ENCODE measurements at regions not wholly inside any gene's neighbourhood (a gene's known extent, or its start where the extent isn't known, plus 50 kb on each side); places are given as distances from the start of the nearest gene placed in this dataset.
A peak's percentile ranks its signal among the peaks of the same experiment; 100 is the strongest.

DNA sequence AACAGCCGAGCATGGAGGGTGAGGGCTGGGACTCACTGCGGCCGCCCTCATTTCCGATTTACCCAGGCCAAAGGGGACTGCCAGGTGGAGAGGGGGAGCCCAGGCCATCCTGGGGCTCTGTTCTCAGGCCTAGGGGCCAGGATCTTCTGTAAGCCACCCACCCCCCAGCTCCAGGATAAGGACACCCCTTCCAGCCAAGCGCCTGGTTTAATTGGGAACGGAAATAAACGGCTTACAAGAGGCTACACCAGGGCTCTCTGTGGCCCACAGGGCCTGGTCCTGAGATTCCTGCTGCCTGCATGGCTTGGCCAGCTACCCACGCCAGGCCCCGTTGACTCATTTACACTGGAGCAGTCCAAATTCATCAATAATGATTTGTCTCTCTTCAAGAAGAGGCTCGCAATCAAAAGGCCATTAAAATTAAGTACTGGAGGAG lies 68.1 kb upstream of the TOP1 start:
- ATAC-seq: peak in 1 of 2 donors; percentile 34
- Histone ChIP-seq H3K27me3 (ENCODE audit: control insufficient read depth, insufficient read depth) (no peaks in the 10 kb centered on the region), H3K4me1 (ENCODE audit: control insufficient read depth, insufficient read depth, low read length) (no peaks in the 10 kb centered on the region), H3K27ac (ENCODE audit: low read length) (no peak overlapping the region), H3K9me3 (ENCODE audit: control insufficient read depth, low read length) (no peaks in the 10 kb centered on the region), H3K4me3 (ENCODE audit: low read length) (no peak overlapping the region)
- intact Hi-C loops (cut with DNase I): loop anchor here (5.0 to 10.0 kb wide), 4 partner anchors 384 to 1848 kb away; partner anchors contain the start of gene LPIN3 (in 1 of the 4)
- DNase-seq: peak in 1 of 3 donors; percentile 61
- WGBS: 80% methylated on average over 10 of the region's 10 CpGs

- intact Hi-C loops (cut with DNase I): loop anchor here (5.0 to 10.0 kb wide), 4 partner anchors 384 to 1849 kb away; partner anchors contain the start of gene LPIN3 (in 1 of the 4)
- DNase-seq (no peak), ATAC-seq (no peak)
- Histone ChIP-seq H3K4me3 (ENCODE audit: low read length) (no peak overlapping the region), H3K4me1 (ENCODE audit: control insufficient read depth, insufficient read depth, low read length) (no peaks in the 10 kb centered on the region), H3K27me3 (ENCODE audit: control insufficient read depth, insufficient read depth) (no peaks in the 10 kb centered on the region), H3K9me3 (ENCODE audit: control insufficient read depth, low read length) (no peaks in the 10 kb centered on the region), H3K27ac (ENCODE audit: low read length) (no peak overlapping the region)
- WGBS: 86% methylated on average over 2 of the region's 2 CpGs
These were observed 67.4 kb upstream of the TOP1 start for GRCh38 chr20:40961176-40961575.

DNA sequence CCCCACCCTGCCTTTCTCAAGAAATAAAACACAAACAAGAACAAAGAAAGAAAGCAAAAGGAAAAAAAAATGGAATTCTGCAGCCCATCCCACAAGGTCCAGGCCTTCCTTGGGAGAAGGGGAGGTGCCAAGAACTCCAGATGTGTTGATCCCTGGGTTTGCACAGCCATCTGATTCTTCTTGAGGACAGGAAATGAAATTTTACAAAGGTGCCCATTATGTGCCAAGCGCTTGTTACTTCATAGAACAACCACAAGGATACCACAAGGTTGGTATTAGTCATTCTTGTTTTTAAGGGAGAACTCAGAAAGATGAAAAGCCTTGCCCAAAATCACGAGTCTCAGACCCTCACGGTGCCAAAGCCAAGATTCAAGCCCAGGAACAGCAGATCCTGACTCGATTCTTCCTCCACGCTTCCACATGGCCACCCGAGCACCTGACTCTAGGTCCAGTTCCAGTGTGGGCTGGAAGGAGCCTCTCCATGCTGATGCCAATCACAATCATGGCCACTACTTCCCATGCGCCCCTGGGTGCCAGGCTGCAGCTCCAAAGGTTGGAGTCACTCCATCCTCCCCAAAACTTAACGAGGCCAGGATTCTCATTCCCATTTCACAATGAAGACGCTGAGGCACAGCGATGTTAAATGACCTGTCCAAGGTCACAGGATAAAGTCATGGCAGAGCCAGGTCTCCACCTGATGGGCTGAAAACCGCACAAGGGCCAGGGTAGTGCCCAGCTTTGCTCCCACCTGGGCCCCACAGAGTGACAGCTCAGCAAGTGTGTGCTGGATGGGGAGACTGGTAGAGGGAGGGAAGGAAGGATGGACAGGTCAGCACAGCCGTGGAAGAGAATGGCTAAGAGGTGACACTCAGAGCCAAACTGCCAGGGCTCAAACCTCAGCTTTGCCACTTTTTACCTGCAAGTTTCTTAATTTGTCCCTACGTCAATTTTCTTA lies 66.7 kb upstream of the TOP1 start:
- H3K27ac ChIP-seq (ENCODE audit: low read length): no peak overlapping the region
- H3K4me1 ChIP-seq (ENCODE audit: control insufficient read depth, insufficient read depth, low read length): no peaks in the 10 kb centered on the region
- no peaks in the 10 kb centered on the region for H3K9me3 ChIP-seq (ENCODE audit: control insufficient read depth, low read length)
- intact Hi-C loops (cut with DNase I): loop anchor here (5.0 to 10.0 kb wide), 4 partner anchors 383 to 1850 kb away; partner anchors contain the start of gene LPIN3 (in 1 of the 4)
- WGBS: 90% methylated on average over 13 of the region's 13 CpGs
- H3K4me3 ChIP-seq (ENCODE audit: low read length): no peak overlapping the region
- no peak for DNase-seq
- no peak for ATAC-seq
- no peaks in the 10 kb centered on the region for H3K27me3 ChIP-seq (ENCODE audit: control insufficient read depth, insufficient read depth)

DNA sequence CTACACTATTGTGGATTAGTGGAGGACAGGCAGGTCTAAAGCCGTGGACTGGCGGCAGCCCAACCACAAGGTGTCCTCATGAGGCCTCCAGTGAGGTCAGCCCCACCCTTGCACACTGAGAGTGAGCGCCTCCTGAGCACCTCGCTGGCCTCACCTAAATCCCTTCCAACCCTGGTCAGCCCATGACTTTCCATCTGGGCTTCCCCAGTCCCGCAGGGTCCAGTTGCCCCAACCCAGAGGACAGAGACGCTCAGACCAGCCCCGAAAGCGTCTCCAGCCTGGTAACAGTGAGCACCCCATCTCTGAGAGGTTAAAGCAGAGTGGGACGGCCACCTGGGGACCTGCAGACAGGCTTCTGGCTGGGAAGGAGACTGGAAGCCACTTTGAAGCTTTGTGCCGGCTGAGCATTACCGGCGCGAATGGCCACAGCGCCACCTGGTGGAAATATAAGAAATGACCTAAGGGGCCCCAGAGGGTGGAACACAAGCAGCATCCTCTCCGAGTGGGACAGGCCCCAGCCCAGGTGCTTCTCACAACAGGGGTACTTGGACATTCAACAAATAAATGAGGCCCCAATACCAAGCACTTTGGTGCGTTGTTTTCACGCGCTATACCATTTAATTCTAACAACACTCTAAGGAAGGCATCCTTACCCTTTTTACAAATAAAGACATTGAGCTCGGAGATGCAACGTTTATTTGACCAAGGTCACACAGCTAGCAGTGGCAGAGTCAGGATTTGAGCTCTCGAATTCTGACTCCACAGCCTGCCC lies 65.7 kb upstream of the TOP1 start:
- intact Hi-C loops (cut with DNase I): loop anchor here (5.0 to 10.0 kb wide), 4 partner anchors 382 to 1851 kb away; partner anchors contain the start of gene LPIN3 (in 1 of the 4)
- no peak overlapping the region for H3K27ac ChIP-seq (ENCODE audit: low read length)
- ATAC-seq (peak; percentile 75 to 78), DNase-seq (peak; percentile 59 to 80 (median 74))
- H3K4me3 ChIP-seq (ENCODE audit: low read length): no peak overlapping the region
- no peaks in the 10 kb centered on the region for H3K9me3 ChIP-seq (ENCODE audit: control insufficient read depth, low read length)
- WGBS: 28% methylated on average over 21 of the region's 21 CpGs
- no peaks in the 10 kb centered on the region for H3K27me3 ChIP-seq (ENCODE audit: control insufficient read depth, insufficient read depth)
- no peaks in the 10 kb centered on the region for H3K4me1 ChIP-seq (ENCODE audit: control insufficient read depth, insufficient read depth, low read length)

DNA sequence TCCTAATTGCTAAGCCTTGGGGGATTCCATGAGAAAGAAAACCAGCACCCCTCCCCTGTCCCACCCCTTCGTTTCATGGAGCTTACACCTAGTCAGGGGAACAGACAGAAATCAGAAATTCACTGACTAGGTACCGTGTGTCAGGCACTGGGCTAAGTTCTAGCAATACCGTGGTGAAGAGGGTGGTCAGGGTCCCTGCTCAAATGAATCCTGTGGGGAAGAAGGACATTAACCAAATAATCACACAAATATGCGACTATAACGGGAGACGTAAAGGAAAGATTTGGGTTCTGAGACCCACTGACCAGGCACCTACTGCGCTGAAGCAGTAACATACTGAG lies 65.1 kb upstream of the TOP1 start:
- H3K27me3 ChIP-seq (ENCODE audit: control insufficient read depth, insufficient read depth): no peaks in the 10 kb centered on the region
- DNase-seq: no peak
- H3K4me1 ChIP-seq (ENCODE audit: control insufficient read depth, insufficient read depth, low read length): no peaks in the 10 kb centered on the region
- ATAC-seq: no peak
- H3K4me3 ChIP-seq (ENCODE audit: low read length): no peak overlapping the region
- 85% methylated on average over 7 of the region's 7 CpGs for WGBS
- no peaks in the 10 kb centered on the region for H3K9me3 ChIP-seq (ENCODE audit: control insufficient read depth, low read length)
- intact Hi-C loops (cut with DNase I): loop anchor here (5.0 to 10.0 kb wide), 4 partner anchors 381 to 1851 kb away; partner anchors contain the start of gene LPIN3 (in 1 of the 4)
- no peak overlapping the region for H3K27ac ChIP-seq (ENCODE audit: low read length)

DNA sequence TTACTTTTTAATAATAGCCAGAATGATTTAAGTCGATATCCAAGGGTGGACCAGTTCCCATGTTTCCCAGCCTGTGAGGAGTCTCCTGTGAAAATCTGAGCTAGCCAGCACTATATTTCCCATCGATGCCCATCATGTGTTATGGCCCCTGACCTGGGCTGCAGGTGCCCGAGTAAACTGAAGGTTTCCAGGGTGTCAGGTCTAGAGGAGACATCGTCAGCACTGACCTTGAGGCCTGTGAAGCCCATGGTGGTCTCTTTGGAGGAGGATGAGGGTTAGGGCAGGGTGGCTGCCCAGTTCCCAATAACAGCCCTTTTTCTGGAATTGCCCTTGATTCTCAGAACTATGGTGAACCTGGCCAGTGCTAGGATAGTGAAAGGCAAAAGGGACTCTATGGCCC lies 63.0 kb upstream of the TOP1 start:
- WGBS: 95% methylated on average over 4 of the region's 4 CpGs
- no peak for DNase-seq
- H3K27me3 ChIP-seq (ENCODE audit: control insufficient read depth, insufficient read depth): no peaks in the 10 kb centered on the region

DNA sequence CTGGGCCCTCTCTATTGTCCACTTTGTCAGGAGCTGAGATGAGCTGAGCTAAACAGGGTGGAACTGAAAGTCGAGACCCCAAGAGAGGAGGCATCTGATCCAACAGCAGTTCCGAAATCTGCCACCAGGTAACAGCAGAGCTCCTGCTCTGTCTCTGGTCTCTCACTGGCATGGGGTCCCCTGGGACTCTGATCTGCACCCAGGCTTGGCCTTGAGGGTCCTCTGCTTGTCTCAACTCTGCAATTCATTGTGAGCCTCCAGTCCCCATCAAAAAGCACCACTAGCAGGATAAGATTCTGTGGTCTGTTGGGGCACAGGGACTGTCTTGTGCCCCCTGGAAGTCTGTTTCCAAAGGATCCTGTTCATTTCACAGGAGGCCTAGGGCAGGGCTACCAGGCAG lies 62.5 kb upstream of the TOP1 start:
- H3K27ac ChIP-seq (ENCODE audit: low read length): no peak overlapping the region
- no peaks in the 10 kb centered on the region for H3K27me3 ChIP-seq (ENCODE audit: control insufficient read depth, insufficient read depth)
- DNase-seq (no peak), ATAC-seq (no peak)
- H3K4me1 ChIP-seq (ENCODE audit: control insufficient read depth, insufficient read depth, low read length): no peaks in the 10 kb centered on the region
- H3K4me3 ChIP-seq (ENCODE audit: low read length): no peak overlapping the region
- whole genome bisulfite sequencing: 78% methylated on average over 2 of the region's 2 CpGs
- H3K9me3 ChIP-seq (ENCODE audit: control insufficient read depth, low read length): no peaks in the 10 kb centered on the region
- intact Hi-C loops (cut with DNase I): loop anchor here in 3 of 4 donors (5.0 to 10.0 kb wide), 3 partner anchors 131 to 1701 kb away; partner anchors contain the start of gene LPIN3 (in 1 of the 3)

More for the DNA sequence above, 63.0 kb upstream of the TOP1 start:
- Histone ChIP-seq H3K27ac (ENCODE audit: low read length) (no peak overlapping the region), H3K9me3 (ENCODE audit: control insufficient read depth, low read length) (no peaks in the 10 kb centered on the region), H3K4me1 (ENCODE audit: control insufficient read depth, insufficient read depth, low read length) (no peaks in the 10 kb centered on the region), H3K4me3 (ENCODE audit: low read length) (no peak overlapping the region)
- ATAC-seq: no peak
- intact Hi-C loops (cut with DNase I): loop anchor here in 3 of 4 donors (5.0 to 10.0 kb wide), 3 partner anchors 132 to 1701 kb away; partner anchors contain the start of gene LPIN3 (in 1 of the 3)

GRCh38 chr20:40966516-40967185 lies 62.0 kb upstream of the TOP1 start:
- intact Hi-C loops (cut with DNase I): loop anchor here in 3 of 4 donors (5.0 to 10.0 kb wide), 3 partner anchors 131 to 1702 kb away; partner anchors contain the start of gene LPIN3 (in 1 of the 3)
- ATAC-seq: no peak

DNA sequence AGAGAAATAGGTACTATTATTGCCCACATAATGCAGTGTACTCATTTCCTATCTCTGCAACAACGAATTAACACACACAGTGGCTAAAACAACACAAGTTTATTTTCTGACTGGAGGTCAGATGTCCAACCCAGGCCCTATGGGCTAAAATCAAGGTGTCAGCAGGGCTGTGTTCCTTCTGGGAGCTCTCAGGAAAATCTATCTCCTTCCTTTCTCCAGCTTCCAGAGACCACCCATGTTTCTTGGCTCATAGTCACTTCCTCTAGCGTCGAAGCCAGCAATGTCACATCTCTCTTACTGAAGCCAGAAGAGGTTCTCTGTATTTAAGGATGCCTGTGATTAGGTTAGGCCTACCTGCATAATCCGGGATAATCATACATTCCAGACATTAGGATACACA lies 60.9 kb upstream of the TOP1 start:
- ATAC-seq (peak in 1 of 2 donors; percentile 52), DNase-seq (no peak)
- no peaks in the 10 kb centered on the region for H3K27me3 ChIP-seq (ENCODE audit: control insufficient read depth, insufficient read depth)
- intact Hi-C loops (cut with DNase I): loop anchor here in 3 of 4 donors (5.0 to 10.0 kb wide), 3 partner anchors 130 to 1703 kb away; partner anchors contain the start of gene LPIN3 (in 1 of the 3)
- no peaks in the 10 kb centered on the region for H3K4me1 ChIP-seq (ENCODE audit: control insufficient read depth, insufficient read depth, low read length)
- H3K9me3 ChIP-seq (ENCODE audit: control insufficient read depth, low read length): no peaks in the 10 kb centered on the region
- 78% methylated on average over 4 of the region's 4 CpGs for WGBS
- H3K27ac ChIP-seq (ENCODE audit: low read length): no peak overlapping the region
- no peak overlapping the region for H3K4me3 ChIP-seq (ENCODE audit: low read length)

More at GRCh38 chr20:40966516-40967185, 62.0 kb upstream of the TOP1 start:
- Histone ChIP-seq H3K9me3 (ENCODE audit: control insufficient read depth, low read length) (no peaks in the 10 kb centered on the region), H3K4me3 (ENCODE audit: low read length) (no peak overlapping the region), H3K27me3 (ENCODE audit: control insufficient read depth, insufficient read depth) (no peaks in the 10 kb centered on the region), H3K27ac (ENCODE audit: low read length) (no peak overlapping the region), H3K4me1 (ENCODE audit: control insufficient read depth, insufficient read depth, low read length) (no peaks in the 10 kb centered on the region)
- 92% methylated on average over 9 of the region's 9 CpGs for WGBS
- DNase-seq: no peak
